ENCODE measurements at regions not wholly inside any gene's neighbourhood (a gene's known extent, or its start where the extent isn't known, plus 50 kb on each side); places are given as distances from the start of the nearest gene placed in this dataset.

- TF ChIP-seq CTCF (IDR thresholded peaks at IDR 0.05) = no peak
- TF ChIP-seq POLR2A (IDR thresholded peaks at IDR 0.05) = no peak
- TF ChIP-seq POLR2AphosphoS5 (IDR thresholded peaks at IDR 0.05) = no peak
- TF ChIP-seq EP300 (IDR thresholded peaks at IDR 0.05; ENCODE audit: low read depth) = no peak
- no peak for DNase-seq
- no peaks in the 10 kb centered on the region for H3K27me3 ChIP-seq
- H3K36me3 ChIP-seq = no peaks in the 10 kb centered on the region
- in situ Hi-C loops (cut with MboI; ENCODE audit: low pct_ligation_motif_present in 1 of 4, low pct_unique_long_range_greater_than_20kb in 1 of 4, low sequenced_read_pairs in 3 of 4) (no loop called here), intact Hi-C loops (cut with DNase I; ENCODE audit: low total_unique reads) (no loop called here)
- no peaks in the 10 kb centered on the region for H3K4me1 ChIP-seq
- no peak overlapping the region for H3K27ac ChIP-seq
- no peak overlapping the region for H3K4me3 ChIP-seq
- H3K9me3 ChIP-seq = no peaks in the 10 kb centered on the region
- 70 to 93% methylated on average over 2 to 5 of the region's 5 CpGs for WGBS, 2 donors (ENCODE audit: low coverage in 1 of 2)
Observed at GRCh38 chr10:130472236-130472635, 336.0 kb downstream of the GLRX3 start.

GRCh38 chr10:130474591-130474990, 338.4 kb downstream of the GLRX3 start:
- H3K9me3 ChIP-seq = no peaks in the 10 kb centered on the region
- H3K4me3 ChIP-seq = no peak overlapping the region
- H3K4me1 ChIP-seq = no peaks in the 10 kb centered on the region
- intact Hi-C loops (cut with DNase I; ENCODE audit: low total_unique reads) (no loop called here), in situ Hi-C loops (cut with MboI; ENCODE audit: low pct_ligation_motif_present in 1 of 4, low pct_unique_long_range_greater_than_20kb in 1 of 4, low sequenced_read_pairs in 3 of 4) (no loop called here)
- no peaks in the 10 kb centered on the region for H3K36me3 ChIP-seq
- no peak for DNase-seq
- H3K27me3 ChIP-seq = no peaks in the 10 kb centered on the region
- TF ChIP-seq EP300 (IDR thresholded peaks at IDR 0.05; ENCODE audit: low read depth) = no peak
- no peak for TF ChIP-seq POLR2AphosphoS5 (IDR thresholded peaks at IDR 0.05)
- no peak for TF ChIP-seq POLR2A (IDR thresholded peaks at IDR 0.05)
- TF ChIP-seq CTCF (IDR thresholded peaks at IDR 0.05) = no peak
- no peak overlapping the region for H3K27ac ChIP-seq
- 61 to 70% methylated on average over 8 to 9 of the region's 9 CpGs for WGBS, 2 donors (ENCODE audit: low coverage in 1 of 2)

DNA sequence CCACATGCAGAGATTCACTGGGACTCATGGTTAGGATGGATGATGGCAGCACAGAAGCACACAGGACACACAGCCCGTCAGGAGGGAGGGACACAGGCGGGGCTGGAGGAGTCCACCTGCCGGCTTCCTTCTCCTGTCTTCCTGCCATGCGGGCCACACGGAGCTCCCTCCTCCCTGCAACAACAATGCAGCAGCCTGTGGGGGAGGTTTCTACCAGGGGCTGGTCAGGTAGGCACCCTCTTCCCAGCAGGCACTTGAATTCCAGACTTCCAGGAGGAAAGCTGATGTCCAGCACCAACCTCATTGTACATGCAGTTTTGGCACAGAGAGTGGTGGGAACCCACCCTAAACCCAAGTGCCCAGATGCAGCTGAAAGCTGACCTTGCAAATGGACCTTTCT, 341.2 kb downstream of the GLRX3 start:
- H3K27me3 ChIP-seq = no peaks in the 10 kb centered on the region
- H3K4me3 ChIP-seq = no peak overlapping the region
- H3K27ac ChIP-seq = no peak overlapping the region
- no peaks in the 10 kb centered on the region for H3K9me3 ChIP-seq
- H3K36me3 ChIP-seq = no peaks in the 10 kb centered on the region
- DNase-seq = no peak
- intact Hi-C loops (cut with DNase I; ENCODE audit: low total_unique reads) = no loop called here
- WGBS, 2 donors (ENCODE audit: low coverage in 1 of 2) = 59% methylated on average over 5 of the region's 5 CpGs; no CpG with 5 or more reads in 1 of the 2 donors
- TF ChIP-seq EP300 (IDR thresholded peaks at IDR 0.05; ENCODE audit: low read depth) (no peak), POLR2A (IDR thresholded peaks at IDR 0.05) (no peak), CTCF (IDR thresholded peaks at IDR 0.05) (no peak), POLR2AphosphoS5 (IDR thresholded peaks at IDR 0.05) (no peak)
- in situ Hi-C loops (cut with MboI; ENCODE audit: low pct_ligation_motif_present in 1 of 4, low pct_unique_long_range_greater_than_20kb in 1 of 4, low sequenced_read_pairs in 3 of 4) = no loop called here
- H3K4me1 ChIP-seq = no peaks in the 10 kb centered on the region

- Histone ChIP-seq H3K27ac (no peak overlapping the region), H3K27me3 (no peaks in the 10 kb centered on the region), H3K36me3 (no peaks in the 10 kb centered on the region), H3K4me3 (no peak overlapping the region), H3K9me3 (no peaks in the 10 kb centered on the region), H3K4me1 (no peaks in the 10 kb centered on the region)
- DNase-seq = no peak
- intact Hi-C loops (cut with DNase I; ENCODE audit: low total_unique reads) (no loop called here), in situ Hi-C loops (cut with MboI; ENCODE audit: low pct_ligation_motif_present in 1 of 4, low pct_unique_long_range_greater_than_20kb in 1 of 4, low sequenced_read_pairs in 3 of 4) (no loop called here)
- 87% methylated on average over 7 of the region's 7 CpGs; no CpG with 5 or more reads in 1 of the 2 donors for WGBS, 2 donors (ENCODE audit: low coverage in 1 of 2)
- TF ChIP-seq CTCF (IDR thresholded peaks at IDR 0.05) (no peak), POLR2AphosphoS5 (IDR thresholded peaks at IDR 0.05) (no peak), EP300 (IDR thresholded peaks at IDR 0.05; ENCODE audit: low read depth) (no peak), POLR2A (IDR thresholded peaks at IDR 0.05) (no peak)
Observed at GRCh38 chr10:130479146-130479545, 343.0 kb downstream of the GLRX3 start.
